ENCODE measurements at regions not wholly inside any gene's neighbourhood (a gene's known extent, or its start where the extent isn't known, plus 50 kb on each side); places are given as distances from the start of the nearest gene placed in this dataset.

DNA sequence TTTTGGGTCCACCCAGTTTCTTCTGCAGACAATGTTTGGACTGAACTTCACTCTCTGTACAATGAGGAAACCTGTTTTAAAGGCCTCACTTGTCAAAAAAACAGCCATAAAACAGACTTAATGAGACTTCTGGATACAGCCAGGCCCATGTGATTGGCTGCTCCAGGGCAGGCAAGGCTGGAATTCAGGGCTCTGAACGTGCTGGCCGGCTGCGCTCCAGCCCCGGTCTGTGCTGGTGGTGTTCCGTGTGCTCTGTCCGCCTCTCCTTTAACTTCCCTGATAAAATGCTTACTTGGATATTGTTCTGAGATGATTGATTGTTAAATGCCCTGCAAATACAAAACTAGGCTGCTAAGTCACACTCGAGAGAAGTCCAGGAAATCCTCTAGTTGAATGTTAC, 131.2 kb upstream of the KLF4 start:
- no peak for DNase-seq

GRCh38 chr9:107620236-107620635, 130.7 kb upstream of the KLF4 start:
- DNase-seq = no peak

DNA sequence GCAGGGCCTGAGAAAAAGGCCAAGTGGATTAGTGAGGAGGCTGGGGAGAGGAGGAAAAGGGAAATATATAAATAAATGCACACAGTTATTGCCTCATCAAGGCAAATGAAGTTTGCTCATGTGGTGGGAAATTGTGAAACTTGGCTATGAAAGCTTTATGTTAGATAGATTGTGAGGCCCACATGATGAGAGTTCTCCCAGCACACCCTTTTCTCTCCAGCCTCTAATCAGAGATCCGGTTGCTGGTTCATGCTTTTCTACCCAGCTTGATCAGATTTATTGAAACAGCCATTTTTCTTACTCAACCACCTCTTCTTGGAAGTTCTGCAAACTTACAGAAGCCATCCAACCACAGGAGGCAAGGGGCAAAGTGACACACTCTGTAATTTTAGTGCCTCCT, 125.8 kb upstream of the KLF4 start:
- peak in 1 of 2 donors; percentile 7 for DNase-seq

DNA sequence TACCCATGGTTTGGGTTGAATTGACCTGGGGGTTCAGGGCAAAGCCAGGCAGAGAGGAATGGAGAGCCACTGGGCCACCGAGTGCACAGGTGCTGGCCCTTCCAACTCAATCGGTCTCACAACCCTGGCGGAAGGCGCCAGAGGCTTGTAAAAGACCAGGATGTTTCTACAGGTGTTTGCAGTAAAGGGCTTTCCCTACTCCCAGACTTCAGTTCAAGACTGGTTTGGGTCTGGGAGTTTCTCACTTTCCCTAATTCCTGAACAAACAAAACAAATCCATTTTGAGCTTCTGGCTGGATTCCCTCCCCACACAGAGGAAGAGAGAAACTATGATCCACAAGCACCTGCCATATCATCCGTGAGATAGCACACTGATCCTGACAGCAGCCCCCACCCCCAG, 125.2 kb upstream of the KLF4 start:
- no peak for DNase-seq

DNA sequence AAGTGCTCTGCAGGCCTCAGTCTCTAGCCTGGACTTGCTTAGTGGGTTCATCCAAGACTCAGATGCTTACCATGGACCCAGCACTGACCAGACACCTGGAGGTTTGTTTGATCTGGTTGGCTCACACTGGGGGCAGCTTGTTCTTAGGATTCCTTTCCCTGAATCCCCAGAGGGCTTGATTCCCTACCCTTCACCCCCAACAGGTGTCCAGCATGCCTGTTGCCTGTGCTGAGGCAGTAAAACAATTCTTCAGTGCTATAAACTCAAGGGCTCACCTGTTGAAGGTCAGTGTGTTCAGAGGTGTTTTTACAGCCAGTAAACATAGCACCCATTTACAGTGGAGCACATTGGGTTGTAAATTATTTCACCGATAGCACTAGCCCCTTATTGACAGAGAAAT, 123.8 kb upstream of the KLF4 start:
- DNase-seq = no peak

GRCh38 chr9:107612136-107612535, 122.6 kb upstream of the KLF4 start:
- DNase-seq = peak; percentile 7 to 65

GRCh38 chr9:107609547-107609946, 120.0 kb upstream of the KLF4 start:
- no peak for DNase-seq

DNA sequence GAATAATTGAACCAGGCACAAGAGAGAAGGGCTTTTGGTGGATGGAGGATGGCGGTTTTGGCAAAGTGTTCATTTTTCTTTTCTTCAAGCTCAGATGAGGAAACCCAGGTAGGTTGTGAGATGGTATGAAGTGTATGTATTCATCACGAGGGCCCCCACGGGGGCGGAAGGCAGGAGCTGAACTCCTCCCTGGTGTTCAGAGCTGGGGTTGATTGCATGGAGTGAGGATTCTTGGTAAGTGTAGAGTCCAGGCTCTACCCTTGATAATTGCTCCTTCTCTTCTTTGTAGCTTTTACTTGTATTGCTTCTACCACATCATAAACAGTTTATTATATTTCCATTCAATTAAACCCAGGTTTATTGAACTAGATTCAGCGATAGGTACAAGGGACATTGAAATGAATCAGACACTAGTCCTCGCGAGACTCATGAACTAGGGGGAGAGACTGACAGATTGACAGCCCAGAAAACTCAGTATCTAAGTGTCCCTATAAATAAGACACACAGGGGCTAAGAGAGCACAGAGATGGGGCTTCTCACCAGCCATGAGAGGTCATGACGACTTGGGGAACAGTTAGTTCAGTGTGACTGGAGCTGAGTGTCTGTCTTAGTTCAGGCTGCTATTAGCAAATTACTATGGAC, 116.7 kb upstream of the KLF4 start:
- DNase-seq = no peak

DNA sequence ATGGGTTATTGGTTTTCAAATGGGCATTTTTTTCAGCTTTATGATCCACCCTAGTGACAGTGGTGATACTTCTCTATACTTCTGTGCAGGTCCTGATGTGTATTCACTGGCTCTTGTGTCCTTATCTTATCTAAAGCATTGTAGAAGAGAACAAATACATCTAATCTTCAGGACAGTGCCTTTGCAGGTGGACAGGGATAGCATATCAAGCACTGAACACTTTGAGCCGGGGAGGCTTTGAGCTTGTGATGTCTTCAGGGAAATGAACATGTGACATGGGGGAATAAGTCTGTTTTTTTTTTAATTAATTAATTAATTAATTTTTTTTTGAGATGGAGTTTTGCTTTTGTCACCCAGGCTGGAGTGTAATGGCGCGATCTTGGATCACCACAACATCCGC, 115.5 kb upstream of the KLF4 start:
- DNase-seq = no peak

- no peak for DNase-seq
Measured at GRCh38 chr9:107603281-107603680, 113.7 kb upstream of the KLF4 start.

GRCh38 chr9:107600060-107600573, 110.5 kb upstream of the KLF4 start:
- no peak for DNase-seq

GRCh38 chr9:107597743-107598217, 108.2 kb upstream of the KLF4 start:
- DNase-seq = no peak

GRCh38 chr9:107594908-107595530, 105.5 kb upstream of the KLF4 start:
- no peak for DNase-seq

DNA sequence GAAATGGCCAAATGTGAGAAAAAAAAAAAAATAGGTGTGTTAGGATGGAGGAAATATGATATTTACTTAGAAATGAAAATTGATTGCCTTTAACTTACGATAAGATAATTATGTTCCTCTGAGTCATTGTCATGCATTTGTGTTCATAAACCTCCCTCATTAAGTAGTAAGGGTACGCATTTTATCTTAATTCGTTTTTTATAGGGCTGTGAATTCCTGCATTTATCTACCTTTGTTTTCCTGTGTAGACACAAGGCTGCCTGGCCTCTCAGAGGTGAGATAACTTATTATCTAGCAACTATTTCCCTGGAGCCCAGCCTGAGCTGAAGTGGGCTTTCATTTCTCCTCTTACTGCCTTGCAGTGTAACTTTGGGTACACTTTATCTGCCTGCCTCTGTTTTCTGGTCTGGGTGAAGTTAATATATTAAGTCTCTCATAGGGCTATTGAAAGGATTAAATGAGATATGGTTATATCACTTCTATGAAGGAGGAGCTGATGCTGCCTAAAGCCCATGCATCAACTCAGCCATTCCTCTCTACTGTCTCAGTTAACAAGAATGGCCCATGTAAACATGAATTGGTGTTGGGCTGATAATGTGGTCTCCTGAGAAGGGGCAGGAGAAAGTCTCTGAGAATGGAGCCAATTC, 103.8 kb upstream of the KLF4 start:
- DNase-seq = no peak

GRCh38 chr9:107592424-107592823, 102.9 kb upstream of the KLF4 start:
- no peak for DNase-seq

GRCh38 chr9:107591781-107592180, 102.2 kb upstream of the KLF4 start:
- no peak for DNase-seq

DNA sequence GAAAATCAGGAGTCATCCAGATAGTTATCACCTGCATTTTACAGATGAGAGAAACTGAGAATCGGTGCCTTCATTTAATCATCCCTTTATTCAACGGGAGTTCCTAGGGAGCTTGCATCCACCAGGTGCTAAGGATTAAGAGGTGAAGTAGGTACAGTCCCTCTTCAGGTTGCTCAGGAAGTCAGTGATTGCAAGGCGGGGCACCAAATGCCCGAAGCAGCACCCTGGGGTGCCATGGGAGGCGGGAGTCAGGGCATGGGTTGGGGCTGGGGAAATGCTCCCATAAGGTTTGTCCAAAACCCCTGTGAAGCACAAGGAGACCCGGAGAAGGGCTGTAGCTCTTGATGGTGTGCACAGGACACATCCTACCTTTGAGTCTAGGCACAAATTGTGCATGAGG, 98.8 kb upstream of the KLF4 start:
- no peak for DNase-seq

DNA sequence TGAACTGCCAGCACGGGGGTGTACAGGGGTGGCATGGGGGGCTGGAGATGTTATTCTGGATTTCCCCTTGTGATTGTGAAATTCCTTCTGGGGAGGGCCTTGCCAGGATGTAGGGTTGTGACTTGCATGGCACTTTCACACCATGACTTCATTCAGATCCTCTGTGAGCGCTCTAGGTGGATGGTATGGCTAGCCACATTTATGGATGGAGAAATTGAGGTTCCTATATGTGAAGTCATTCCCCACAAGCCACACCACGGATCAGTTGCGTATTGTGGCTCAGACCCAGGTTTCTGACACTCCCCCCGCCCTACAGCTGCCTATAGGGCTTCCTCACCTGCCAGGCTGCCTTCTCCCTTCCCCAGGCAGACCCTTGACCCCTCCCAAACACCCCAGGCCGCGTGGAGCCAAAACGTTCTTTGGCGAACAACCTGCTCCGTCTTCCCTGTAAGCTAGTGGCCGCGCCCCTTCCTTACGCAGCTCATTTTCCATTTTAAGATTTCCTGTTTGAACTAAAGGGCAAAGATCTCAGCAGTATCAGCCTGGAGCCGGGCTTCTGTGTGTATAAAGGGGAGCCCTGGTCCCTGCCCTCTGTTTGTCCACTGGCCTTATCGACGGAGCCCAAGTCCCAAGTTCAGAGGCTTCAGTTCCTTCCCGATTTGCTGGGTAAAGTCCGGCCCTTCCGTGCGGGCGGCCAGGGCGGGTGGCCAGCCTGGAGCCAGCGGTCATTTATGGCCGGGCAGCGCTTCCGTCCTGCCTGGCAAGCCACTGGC, 97.8 kb upstream of the KLF4 start:
- peak in 1 of 2 donors; percentile 3 for DNase-seq

GRCh38 chr9:107586493-107586892, 96.9 kb upstream of the KLF4 start:
- no peak for DNase-seq

- DNase-seq = no peak
Measured at GRCh38 chr9:107585465-107585864, 95.9 kb upstream of the KLF4 start.

DNA sequence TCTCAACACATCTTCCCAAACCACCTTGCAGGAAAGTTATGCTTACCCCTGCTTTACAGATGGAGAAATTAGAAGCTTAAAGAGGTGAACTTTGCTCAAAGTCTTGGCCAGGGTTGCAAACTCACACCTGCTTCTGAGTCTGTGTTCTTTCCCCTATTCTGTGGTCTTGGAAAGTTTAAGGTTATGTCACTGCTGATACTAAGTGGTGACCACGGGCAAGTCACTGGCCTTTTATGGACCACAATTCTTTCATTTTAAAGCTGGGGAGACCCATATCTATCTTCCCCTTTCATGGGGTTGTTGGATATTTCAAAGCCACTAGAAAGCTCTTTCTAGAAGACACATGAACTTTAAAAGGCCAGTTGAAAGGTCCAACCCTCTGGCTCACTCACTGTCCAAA, 95.4 kb upstream of the KLF4 start:
- no peak for DNase-seq

- no peak for DNase-seq
Measured at GRCh38 chr9:107584186-107584585, 94.6 kb upstream of the KLF4 start.

- no peak for DNase-seq
Measured at GRCh38 chr9:107577140-107577776, 87.7 kb upstream of the KLF4 start.

All from CD4-positive, alpha-beta T cell treated with Interleukin-1 beta for 1 hour (primary cell).